ENCODE measurements at regions not wholly inside any gene's neighbourhood (a gene's known extent, or its start where the extent isn't known, plus 50 kb on each side); places are given as distances from the start of the nearest gene placed in this dataset.

DNA sequence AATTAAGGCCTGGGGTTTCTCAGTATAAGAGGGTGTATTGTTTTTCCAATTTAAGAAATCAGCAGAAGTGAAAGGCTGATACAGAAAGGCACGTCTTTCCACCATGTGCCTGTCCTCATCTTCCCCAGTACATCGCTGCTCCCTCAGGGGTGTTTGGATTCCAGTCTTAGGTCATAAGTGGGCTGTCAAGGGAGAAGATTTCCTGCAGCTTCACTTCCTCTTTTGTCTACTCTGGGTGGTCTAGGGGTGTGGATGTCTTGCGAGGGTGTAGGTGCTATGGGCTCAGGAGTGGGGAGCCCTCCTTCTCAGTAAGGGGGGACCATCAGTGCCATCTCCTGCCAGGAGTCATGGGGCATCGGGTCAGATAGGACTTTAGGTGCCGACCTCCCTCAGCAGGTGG lies 999.8 kb upstream of the NCAM2 start:
- Histone ChIP-seq H3K9me3 (ENCODE audit: control insufficient read depth, insufficient read depth, low read length) (no peaks in the 10 kb centered on the region), H3K27ac (ENCODE audit: low read depth, low read length) (no peak overlapping the region), H3K4me1 (ENCODE audit: control insufficient read depth, insufficient read depth, low read length) (no peaks in the 10 kb centered on the region), H3K4me3 (ENCODE audit: low read depth, low read length) (no peak overlapping the region), H3K36me3 (ENCODE audit: control insufficient read depth, insufficient read depth, low read length) (no peaks in the 10 kb centered on the region), H3K27me3 (ENCODE audit: control insufficient read depth, insufficient read depth, low read length) (no peaks in the 10 kb centered on the region)
- no peak for DNase-seq (ENCODE audit: low read depth in 4 of 6, low spot score in 6 of 6)
- WGBS (ENCODE audit: insufficient coverage): 100% methylated on average over 2 of the region's 5 CpGs

DNA sequence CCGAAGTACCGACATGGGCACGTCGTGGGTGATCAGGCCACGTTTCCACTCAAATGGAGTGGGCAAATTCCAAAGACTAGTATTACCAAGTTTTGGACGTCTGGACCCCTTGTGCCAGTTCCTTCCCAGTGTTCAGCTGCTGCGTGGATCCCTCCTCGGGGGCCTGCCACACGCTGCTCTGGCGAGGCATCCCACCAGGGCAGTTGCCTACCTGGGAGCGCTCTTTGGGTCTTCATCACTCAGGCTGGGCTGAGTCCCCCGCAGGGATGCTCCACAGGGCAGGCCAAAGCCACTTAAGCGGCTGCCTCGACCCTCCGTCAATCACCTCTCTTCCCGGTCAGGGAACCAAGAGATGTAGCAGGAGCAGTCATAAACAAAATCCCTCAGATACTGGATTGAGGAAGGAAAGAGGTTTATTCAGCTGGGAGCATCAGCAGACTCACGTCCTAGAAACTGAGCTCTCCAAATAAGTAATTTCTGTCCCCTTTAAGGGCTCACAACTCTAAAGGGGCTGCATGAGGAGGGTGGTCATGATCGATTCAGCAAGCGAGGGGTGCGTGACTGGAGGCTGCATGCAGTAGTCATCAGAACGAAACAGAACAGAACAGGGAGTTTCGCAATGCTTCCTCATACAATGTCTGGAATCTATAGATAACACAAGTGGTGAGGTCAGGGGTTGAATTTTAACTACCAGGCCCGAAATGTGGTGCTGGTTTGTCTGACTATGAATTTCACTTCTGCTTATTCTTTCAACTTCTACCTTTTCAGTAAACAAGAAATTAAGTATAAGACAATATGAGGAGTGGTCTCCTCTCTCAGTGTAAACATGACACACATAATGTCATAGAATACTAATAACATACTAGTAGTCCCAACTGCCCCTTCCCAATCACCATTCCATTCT lies 998.6 kb upstream of the NCAM2 start:
- no peak overlapping the region for H3K4me3 ChIP-seq (ENCODE audit: low read depth, low read length)
- no peaks in the 10 kb centered on the region for H3K27me3 ChIP-seq (ENCODE audit: control insufficient read depth, insufficient read depth, low read length)
- no peak for DNase-seq (ENCODE audit: low read depth in 4 of 6, low spot score in 6 of 6)
- no peak overlapping the region for H3K27ac ChIP-seq (ENCODE audit: low read depth, low read length)
- 95% methylated on average over 18 of the region's 23 CpGs for WGBS (ENCODE audit: insufficient coverage)
- H3K4me1 ChIP-seq (ENCODE audit: control insufficient read depth, insufficient read depth, low read length): no peaks in the 10 kb centered on the region
- no peaks in the 10 kb centered on the region for H3K36me3 ChIP-seq (ENCODE audit: control insufficient read depth, insufficient read depth, low read length)
- H3K9me3 ChIP-seq (ENCODE audit: control insufficient read depth, insufficient read depth, low read length): no peaks in the 10 kb centered on the region

GRCh38 chr21:20004367-20004766 lies 993.8 kb upstream of the NCAM2 start:
- no CpG with 5 or more reads among the region's 3 CpGs for WGBS (ENCODE audit: insufficient coverage)
- Histone ChIP-seq H3K4me1 (ENCODE audit: control insufficient read depth, insufficient read depth, low read length) (no peaks in the 10 kb centered on the region), H3K9me3 (ENCODE audit: control insufficient read depth, insufficient read depth, low read length) (no peaks in the 10 kb centered on the region), H3K27me3 (ENCODE audit: control insufficient read depth, insufficient read depth, low read length) (no peaks in the 10 kb centered on the region), H3K36me3 (ENCODE audit: control insufficient read depth, insufficient read depth, low read length) (no peaks in the 10 kb centered on the region), H3K27ac (ENCODE audit: low read depth, low read length) (no peak overlapping the region), H3K4me3 (ENCODE audit: low read depth, low read length) (no peak overlapping the region)
- peak in 2 of 6 donors; percentile 57 to 58 for DNase-seq (ENCODE audit: low read depth in 4 of 6, low spot score in 6 of 6)

DNA sequence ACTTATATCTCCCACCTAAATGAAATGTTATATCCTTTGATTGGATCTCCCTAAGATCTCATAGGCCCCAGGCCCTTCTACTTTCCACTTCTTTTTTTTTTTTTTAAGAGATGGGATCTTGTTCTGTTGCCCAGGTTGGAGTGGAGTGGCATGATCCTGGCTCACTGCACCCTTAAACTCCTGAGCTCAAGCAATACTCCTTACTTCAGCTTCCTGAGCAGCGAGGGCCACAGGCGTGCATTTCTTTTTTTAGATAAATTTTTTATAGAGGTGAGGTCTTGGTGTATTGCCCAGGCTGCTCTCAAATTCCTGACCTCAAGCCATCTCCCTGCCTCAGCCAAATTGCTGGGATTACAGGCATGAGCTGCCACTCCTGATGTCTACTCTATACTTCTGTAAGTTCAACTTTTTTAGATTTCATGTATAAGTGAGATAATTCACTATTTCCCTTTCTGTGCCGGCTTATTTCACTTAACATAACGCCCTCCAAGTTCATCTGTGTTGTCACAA lies 987.5 kb upstream of the NCAM2 start:
- Histone ChIP-seq H3K4me1 (ENCODE audit: control insufficient read depth, insufficient read depth, low read length) (no peaks in the 10 kb centered on the region), H3K27ac (ENCODE audit: low read depth, low read length) (no peak overlapping the region), H3K36me3 (ENCODE audit: control insufficient read depth, insufficient read depth, low read length) (no peaks in the 10 kb centered on the region), H3K4me3 (ENCODE audit: low read depth, low read length) (no peak overlapping the region), H3K27me3 (ENCODE audit: control insufficient read depth, insufficient read depth, low read length) (no peaks in the 10 kb centered on the region), H3K9me3 (ENCODE audit: control insufficient read depth, insufficient read depth, low read length) (no peaks in the 10 kb centered on the region)
- no peak for DNase-seq (ENCODE audit: low read depth in 4 of 6, low spot score in 6 of 6)
- WGBS (ENCODE audit: insufficient coverage): no CpG with 5 or more reads among the region's 4 CpGs

DNA sequence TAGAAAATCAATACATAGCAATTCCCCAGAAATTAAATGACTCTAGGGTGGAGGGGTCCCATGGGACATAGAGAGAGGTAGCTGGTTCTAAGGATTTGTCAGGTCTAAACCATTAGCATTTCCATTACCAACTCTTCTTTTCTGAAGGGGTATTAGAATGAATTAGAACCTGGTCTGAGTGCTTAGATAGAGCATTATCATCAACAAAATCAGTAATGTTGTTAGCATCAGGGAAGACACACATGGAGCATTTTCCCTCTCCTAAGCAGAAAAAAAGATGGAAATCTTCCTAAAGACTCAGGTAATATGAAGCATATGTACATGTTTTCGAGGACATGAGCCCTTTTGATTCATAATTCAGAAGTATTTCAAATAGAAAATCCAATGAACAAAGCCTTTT lies 984.4 kb upstream of the NCAM2 start:
- no peaks in the 10 kb centered on the region for H3K9me3 ChIP-seq (ENCODE audit: control insufficient read depth, insufficient read depth, low read length)
- no peaks in the 10 kb centered on the region for H3K4me1 ChIP-seq (ENCODE audit: control insufficient read depth, insufficient read depth, low read length)
- H3K27me3 ChIP-seq (ENCODE audit: control insufficient read depth, insufficient read depth, low read length): no peaks in the 10 kb centered on the region
- H3K36me3 ChIP-seq (ENCODE audit: control insufficient read depth, insufficient read depth, low read length): no peaks in the 10 kb centered on the region
- no peak for DNase-seq (ENCODE audit: low read depth in 4 of 6, low spot score in 6 of 6)
- no peak overlapping the region for H3K4me3 ChIP-seq (ENCODE audit: low read depth, low read length)
- no peak overlapping the region for H3K27ac ChIP-seq (ENCODE audit: low read depth, low read length)
- WGBS (ENCODE audit: insufficient coverage): no CpG with 5 or more reads among the region's 1 CpG

- H3K4me1 ChIP-seq (ENCODE audit: control insufficient read depth, insufficient read depth, low read length): no peaks in the 10 kb centered on the region
- H3K27me3 ChIP-seq (ENCODE audit: control insufficient read depth, insufficient read depth, low read length): no peaks in the 10 kb centered on the region
- no peaks in the 10 kb centered on the region for H3K9me3 ChIP-seq (ENCODE audit: control insufficient read depth, insufficient read depth, low read length)
- H3K27ac ChIP-seq (ENCODE audit: low read depth, low read length): no peak overlapping the region
- DNase-seq (ENCODE audit: low read depth in 4 of 6, low spot score in 6 of 6): no peak
- WGBS (ENCODE audit: insufficient coverage): 24% methylated on average over 3 of the region's 8 CpGs
- H3K36me3 ChIP-seq (ENCODE audit: control insufficient read depth, insufficient read depth, low read length): no peaks in the 10 kb centered on the region
- no peak overlapping the region for H3K4me3 ChIP-seq (ENCODE audit: low read depth, low read length)
Observed at GRCh38 chr21:20016435-20017005, 981.7 kb upstream of the NCAM2 start.

GRCh38 chr21:20020026-20020425 lies 978.2 kb upstream of the NCAM2 start:
- H3K4me3 ChIP-seq (ENCODE audit: low read depth, low read length): no peak overlapping the region
- 83% methylated on average over 6 of the region's 6 CpGs for WGBS (ENCODE audit: insufficient coverage)
- no peaks in the 10 kb centered on the region for H3K4me1 ChIP-seq (ENCODE audit: control insufficient read depth, insufficient read depth, low read length)
- no peaks in the 10 kb centered on the region for H3K36me3 ChIP-seq (ENCODE audit: control insufficient read depth, insufficient read depth, low read length)
- no peaks in the 10 kb centered on the region for H3K27me3 ChIP-seq (ENCODE audit: control insufficient read depth, insufficient read depth, low read length)
- no peak for DNase-seq (ENCODE audit: low read depth in 4 of 6, low spot score in 6 of 6)
- H3K27ac ChIP-seq (ENCODE audit: low read depth, low read length): no peak overlapping the region
- no peaks in the 10 kb centered on the region for H3K9me3 ChIP-seq (ENCODE audit: control insufficient read depth, insufficient read depth, low read length)

DNA sequence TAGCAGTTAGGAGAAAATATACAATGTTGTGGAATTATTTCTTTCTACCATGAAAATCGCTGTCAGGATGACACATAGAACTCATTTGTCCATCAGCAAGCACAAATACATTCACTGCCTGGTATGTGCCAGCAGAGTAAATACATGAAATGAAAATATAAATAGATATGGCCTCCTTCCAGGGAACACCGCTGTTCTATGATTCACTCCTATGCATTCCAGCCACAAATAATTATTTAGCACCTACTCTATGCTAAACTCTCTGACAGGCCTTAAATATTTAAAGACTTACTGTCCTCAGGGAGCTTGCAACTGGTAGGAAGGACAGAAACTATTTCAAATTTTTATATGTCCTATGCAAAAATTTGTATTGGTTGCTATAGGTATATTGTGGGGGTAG lies 975.0 kb upstream of the NCAM2 start:
- no peak for DNase-seq (ENCODE audit: low read depth in 4 of 6, low spot score in 6 of 6)
- Histone ChIP-seq H3K36me3 (ENCODE audit: control insufficient read depth, insufficient read depth, low read length) (no peaks in the 10 kb centered on the region), H3K4me1 (ENCODE audit: control insufficient read depth, insufficient read depth, low read length) (no peaks in the 10 kb centered on the region), H3K27ac (ENCODE audit: low read depth, low read length) (no peak overlapping the region), H3K9me3 (ENCODE audit: control insufficient read depth, insufficient read depth, low read length) (no peaks in the 10 kb centered on the region), H3K27me3 (ENCODE audit: control insufficient read depth, insufficient read depth, low read length) (no peaks in the 10 kb centered on the region), H3K4me3 (ENCODE audit: low read depth, low read length) (no peak overlapping the region)
- no CpG with 5 or more reads among the region's 2 CpGs for WGBS (ENCODE audit: insufficient coverage)

- Histone ChIP-seq H3K4me1 (ENCODE audit: control insufficient read depth, insufficient read depth, low read length) (no peaks in the 10 kb centered on the region), H3K9me3 (ENCODE audit: control insufficient read depth, insufficient read depth, low read length) (no peaks in the 10 kb centered on the region), H3K4me3 (ENCODE audit: low read depth, low read length) (no peak overlapping the region), H3K27me3 (ENCODE audit: control insufficient read depth, insufficient read depth, low read length) (no peaks in the 10 kb centered on the region), H3K36me3 (ENCODE audit: control insufficient read depth, insufficient read depth, low read length) (no peaks in the 10 kb centered on the region), H3K27ac (ENCODE audit: low read depth, low read length) (no peak overlapping the region)
- peak in 3 of 6 donors; percentile 25 to 87 (median 55) for DNase-seq (ENCODE audit: low read depth in 4 of 6, low spot score in 6 of 6)
- no CpG with 5 or more reads among the region's 7 CpGs for WGBS (ENCODE audit: insufficient coverage)
Observed at GRCh38 chr21:20024741-20025140, 973.5 kb upstream of the NCAM2 start.

- Histone ChIP-seq H3K27ac (ENCODE audit: low read depth, low read length) (no peak overlapping the region), H3K27me3 (ENCODE audit: control insufficient read depth, insufficient read depth, low read length) (no peaks in the 10 kb centered on the region), H3K36me3 (ENCODE audit: control insufficient read depth, insufficient read depth, low read length) (no peaks in the 10 kb centered on the region), H3K9me3 (ENCODE audit: control insufficient read depth, insufficient read depth, low read length) (no peaks in the 10 kb centered on the region), H3K4me1 (ENCODE audit: control insufficient read depth, insufficient read depth, low read length) (no peaks in the 10 kb centered on the region), H3K4me3 (ENCODE audit: low read depth, low read length) (no peak overlapping the region)
- WGBS (ENCODE audit: insufficient coverage): no CpG with 5 or more reads among the region's 2 CpGs
- no peak for DNase-seq (ENCODE audit: low read depth in 4 of 6, low spot score in 6 of 6)
Observed at GRCh38 chr21:20026543-20026942, 971.7 kb upstream of the NCAM2 start.

Data from spinal cord (tissue), 9 donors.